GM23248 (cell line): ENCODE measurements at regions not wholly inside any gene's neighbourhood (a gene's known extent, or its start where the extent isn't known, plus 50 kb on each side); places are given as distances from the start of the nearest gene placed in this dataset.

Source experiments
- DNase-seq: peaks from one replicate; pipeline ENCODE4 v3.0.0-alpha.2; 2015
- H2AFZ ChIP-seq: fragments of 200-600 bp; sonication (generic); 2 replicates; pipeline ENCODE4 v1.6.1; 2016; ENCODE audit warnings: antibody characterized with exemption
- H3F3A ChIP-seq: fragments of 200-600 bp; sonication (generic); 2 replicates; pipeline ENCODE4 v1.6.1; 2016; ENCODE audit warnings: mild to moderate bottlenecking, antibody characterized with exemption, mixed run types; ENCODE audit not compliant: insufficient read depth
- H3K27ac ChIP-seq: fragments of 200-600 bp; sonication (generic); 2 replicates; pipeline ENCODE4 v1.5.1; 2016; ENCODE audit warnings: mild to moderate bottlenecking
- H3K27me3 ChIP-seq: fragments of 200-600 bp; sonication (generic); replicated peaks from 2 replicates; pipeline ENCODE4 v1.6.1; 2016; ENCODE audit warnings: mild to moderate bottlenecking; ENCODE audit not compliant: insufficient read depth
- H3K36me3 ChIP-seq: fragments of 200-600 bp; sonication (generic); 2 replicates; pipeline ENCODE4 v1.6.1; 2016; ENCODE audit warnings: low read depth, mild to moderate bottlenecking
- H3K4me1 ChIP-seq: fragments of 200-600 bp; sonication (generic); 2 replicates; pipeline ENCODE4 v1.6.1; 2016; ENCODE audit warnings: mild to moderate bottlenecking; ENCODE audit not compliant: insufficient read depth
- H3K4me2 ChIP-seq: fragments of 200-600 bp; sonication (generic); one replicate; pipeline ENCODE4 v1.6.1; 2016; ENCODE audit warnings: mild to moderate bottlenecking; ENCODE audit not compliant: unreplicated experiment
- H3K4me3 ChIP-seq: fragments of 200-600 bp; sonication (generic); 2 replicates; pipeline ENCODE4 v1.5.1; 2016; ENCODE audit warnings: mild to moderate bottlenecking
- H3K79me2 ChIP-seq: fragments of 200-600 bp; sonication (generic); 2 replicates; pipeline ENCODE4 v1.6.1; 2016; ENCODE audit warnings: mild to moderate bottlenecking; ENCODE audit not compliant: insufficient read depth
- H3K9ac ChIP-seq: fragments of 200-600 bp; sonication (generic); 2 replicates; pipeline ENCODE4 v1.6.1; 2016; ENCODE audit warnings: mild to moderate bottlenecking
- H3K9me2 ChIP-seq: fragments of 200-600 bp; sonication (generic); 2 replicates; pipeline ENCODE4 v1.6.1; 2016; ENCODE audit warnings: mixed run types, mild to moderate bottlenecking, moderate library complexity; ENCODE audit not compliant: insufficient read depth
- H3K9me3 ChIP-seq: fragments of 200-600 bp; sonication (generic); one replicate; pipeline ENCODE4 v1.6.1; 2017; ENCODE audit warnings: low read depth
- H4K20me1 ChIP-seq: fragments of 200-600 bp; sonication (generic); 2 replicates; pipeline ENCODE4 v1.6.0; 2016; ENCODE audit not compliant: insufficient read depth
- EZH2 ChIP-seq: fragments of 200-600 bp; sonication (generic); IDR thresholded peaks from 2 replicates; pipeline ENCODE4 v1.6.1; 2018; ENCODE audit warnings: antibody characterized with exemption, mild to moderate bottlenecking; ENCODE audit not compliant: insufficient read depth, poor library complexity, severe bottlenecking
- EZH2phosphoT487 ChIP-seq: fragments of 200-600 bp; sonication (generic); IDR thresholded peaks from 2 replicates; pipeline ENCODE4 v1.6.1; 2018; ENCODE audit warnings: antibody characterized with exemption, moderate library complexity, mild to moderate bottlenecking, low read depth; ENCODE audit not compliant: insufficient read depth
- WGBS, 2 experiments: methylation state at CpG; one replicate each; pipeline ENCODE4 v1.1.6; 2015 to 2017; ENCODE audit warnings: low lambda C conversion rate in 2 of 2, low coverage in 1 of 2; ENCODE audit errors: missing lambda C conversion rate in 2 of 2; 5-methylcytosine and 5-hydroxymethylcytosine counted together
- in situ Hi-C: fragments of 300-500 bp; cut with MboI; formaldehyde crosslinking; loops from 2 replicates; pipeline ENCODE4 v1.15.0; 2020

GRCh38 chr11:128316541-128317227, 270.7 kb downstream of the ETS1 start:
- in situ Hi-C loops = no loop called here
- Histone ChIP-seq H3F3A (no peaks in the 10 kb centered on the region), H3K4me1 (no peaks in the 10 kb centered on the region), H3K27me3 (no peaks in the 10 kb centered on the region), H3K36me3 (no peaks in the 10 kb centered on the region), H3K79me2 (no peaks in the 10 kb centered on the region), H3K9me2 (no peaks in the 10 kb centered on the region), H3K27ac (no peak overlapping the region), H2AFZ (no peak overlapping the region), H4K20me1 (no peaks in the 10 kb centered on the region), H3K9me3 (no peaks in the 10 kb centered on the region), H3K9ac (no peak overlapping the region), H3K4me3 (no peak overlapping the region), H3K4me2 (no peak overlapping the region)
- no peak for TF ChIP-seq EZH2
- no peak for TF ChIP-seq EZH2phosphoT487
- WGBS, 2 experiments = 77 to 81% methylated on average over 4 of the region's 4 CpGs
- no peak for DNase-seq

- DNase-seq = no peak
- no peak overlapping the region for H3K27ac ChIP-seq
- no peaks in the 10 kb centered on the region for H3K9me2 ChIP-seq
- H3K9me3 ChIP-seq = no peaks in the 10 kb centered on the region
- no peaks in the 10 kb centered on the region for H3K36me3 ChIP-seq
- H3K79me2 ChIP-seq = no peaks in the 10 kb centered on the region
- no peaks in the 10 kb centered on the region for H4K20me1 ChIP-seq
- no peak overlapping the region for H3K4me2 ChIP-seq
- H3K27me3 ChIP-seq = no peaks in the 10 kb centered on the region
- WGBS, 2 experiments = 75 to 81% methylated on average over 3 of the region's 3 CpGs
- no peaks in the 10 kb centered on the region for H3F3A ChIP-seq
- H2AFZ ChIP-seq = no peak overlapping the region
- TF ChIP-seq EZH2phosphoT487 = no peak
- no peak for TF ChIP-seq EZH2
- no peaks in the 10 kb centered on the region for H3K4me1 ChIP-seq
- H3K4me3 ChIP-seq = no peak overlapping the region
- in situ Hi-C loops = no loop called here
- no peak overlapping the region for H3K9ac ChIP-seq
Observed at GRCh38 chr11:128315933-128316332, 271.4 kb downstream of the ETS1 start.

GRCh38 chr11:128313931-128314330, 273.4 kb downstream of the ETS1 start:
- no peak overlapping the region for H3K4me2 ChIP-seq
- H3K9ac ChIP-seq = no peak overlapping the region
- H2AFZ ChIP-seq = no peak overlapping the region
- no peaks in the 10 kb centered on the region for H3K4me1 ChIP-seq
- H3K27me3 ChIP-seq = no peaks in the 10 kb centered on the region
- H3K9me2 ChIP-seq = no peaks in the 10 kb centered on the region
- H3K9me3 ChIP-seq = no peaks in the 10 kb centered on the region
- TF ChIP-seq EZH2 = no peak
- TF ChIP-seq EZH2phosphoT487 = no peak
- H4K20me1 ChIP-seq = no peaks in the 10 kb centered on the region
- H3K79me2 ChIP-seq = no peaks in the 10 kb centered on the region
- no peaks in the 10 kb centered on the region for H3K36me3 ChIP-seq
- in situ Hi-C loops = no loop called here
- no peak overlapping the region for H3K4me3 ChIP-seq
- no peaks in the 10 kb centered on the region for H3F3A ChIP-seq
- no peak for DNase-seq
- 84 to 95% methylated on average over 1 of the region's 1 CpG for WGBS, 2 experiments
- no peak overlapping the region for H3K27ac ChIP-seq

- no peaks in the 10 kb centered on the region for H3K9me2 ChIP-seq
- no peaks in the 10 kb centered on the region for H3K4me1 ChIP-seq
- no peak overlapping the region for H3K4me2 ChIP-seq
- H4K20me1 ChIP-seq = no peaks in the 10 kb centered on the region
- H3K27ac ChIP-seq = no peak overlapping the region
- no peaks in the 10 kb centered on the region for H3K36me3 ChIP-seq
- H3F3A ChIP-seq = no peaks in the 10 kb centered on the region
- no peak for TF ChIP-seq EZH2phosphoT487
- TF ChIP-seq EZH2 = no peak
- H3K27me3 ChIP-seq = no peaks in the 10 kb centered on the region
- DNase-seq = no peak
- H3K9me3 ChIP-seq = no peaks in the 10 kb centered on the region
- no peaks in the 10 kb centered on the region for H3K79me2 ChIP-seq
- WGBS, 2 experiments = 51 to 56% methylated on average over 3 of the region's 3 CpGs
- in situ Hi-C loops = no loop called here
- no peak overlapping the region for H3K9ac ChIP-seq
- H3K4me3 ChIP-seq = no peak overlapping the region
- H2AFZ ChIP-seq = no peak overlapping the region
Observed at GRCh38 chr11:128311742-128312719, 275.3 kb downstream of the ETS1 start.
